Kasumi-1 (cell line): ENCODE measurements at regions not wholly inside any gene's neighbourhood (a gene's known extent, or its start where the extent isn't known, plus 50 kb on each side); places are given as distances from the start of the nearest gene placed in this dataset.
"Not testable (repeated sequence)": the region's sequence is repeated elsewhere in the genome, so short reads cannot be mapped to it uniquely, and the experiment has no call there.

ENCODE experiments used
- DNase-seq, 2 experiments: peaks; one replicate each; lab custom pipeline; 2025; lab: John Stamatoyannopoulos, UW

DNA sequence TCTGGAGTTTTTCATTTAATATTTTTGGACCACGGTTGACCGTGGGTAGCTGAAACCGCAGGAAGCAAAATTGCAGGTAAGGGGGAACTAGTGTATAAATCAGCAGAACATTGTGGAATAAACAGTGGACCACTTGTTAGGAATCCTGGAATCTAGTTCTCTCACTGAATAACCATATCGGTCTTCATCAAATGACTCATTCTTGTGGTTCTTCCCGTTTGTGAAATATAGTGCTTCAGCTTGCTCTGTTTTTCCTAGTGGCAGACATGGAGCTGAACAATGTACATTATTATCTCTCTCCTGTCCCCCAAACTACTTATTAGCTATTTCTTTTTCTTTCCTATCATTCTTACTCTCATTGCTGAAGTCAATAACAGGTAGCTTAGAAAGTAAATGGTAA is 61.9 kb downstream of the HSPA13 start:
- DNase-seq = peak; percentile 49 to 66

DNA sequence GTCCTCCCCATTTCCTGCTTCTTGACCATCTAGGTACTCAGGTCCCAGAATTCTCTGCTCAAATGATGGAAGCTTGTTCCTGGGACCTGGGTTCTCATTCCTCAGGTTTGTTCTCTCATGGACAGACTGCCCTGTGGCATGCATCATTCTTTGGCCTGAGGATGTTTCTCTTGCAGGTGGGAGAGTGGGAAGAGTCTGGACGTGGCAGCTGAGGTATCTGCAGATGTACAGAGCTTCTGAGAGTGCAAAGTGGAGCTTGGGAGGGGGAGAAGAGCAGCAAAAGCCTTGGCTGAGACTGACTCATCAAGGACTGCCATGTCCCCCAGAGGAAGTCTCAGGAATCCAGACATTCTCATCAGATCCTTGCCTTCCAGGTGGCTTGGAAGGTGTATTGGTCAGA is 63.1 kb downstream of the HSPA13 start:
- no peak for DNase-seq

DNA sequence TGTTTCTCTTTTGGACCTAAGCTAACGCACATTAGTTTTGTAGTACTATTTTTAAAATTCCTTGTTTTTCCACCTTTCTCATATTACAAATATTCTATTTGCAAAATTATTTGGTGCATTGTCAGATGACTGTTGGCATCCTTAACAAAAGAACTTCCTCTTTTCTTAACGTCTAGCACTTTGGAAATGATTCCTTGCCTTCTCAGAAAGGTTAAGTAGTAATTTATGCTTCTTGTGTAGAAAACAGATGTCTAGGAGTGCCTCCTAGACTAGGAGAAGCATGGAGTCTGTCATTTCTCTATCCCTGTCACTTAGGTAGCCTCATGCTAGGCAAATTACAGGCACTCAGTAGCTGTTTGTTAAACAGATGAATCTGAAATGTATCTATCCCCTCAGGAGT is 64.4 kb downstream of the HSPA13 start:
- peak; percentile 58 to 78 for DNase-seq

DNA sequence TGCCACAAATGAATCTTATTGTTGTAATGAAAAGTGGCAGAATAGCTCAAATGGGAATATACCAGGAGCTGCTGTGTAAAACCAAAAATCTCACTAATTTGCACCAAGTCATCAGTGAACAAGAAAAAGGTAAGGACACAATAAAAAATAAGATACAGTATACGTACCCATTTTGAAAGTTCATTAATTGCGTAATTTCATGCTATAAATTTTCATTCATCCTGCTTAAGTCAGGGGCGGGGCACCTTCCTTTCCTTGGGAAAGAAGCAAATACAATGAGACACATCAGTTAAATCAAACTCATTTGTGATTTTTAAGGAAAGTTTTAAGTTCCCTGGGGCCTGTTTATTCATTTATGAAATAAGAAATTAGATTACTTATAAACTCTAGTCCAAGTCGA is 65.4 kb downstream of the HSPA13 start:
- DNase-seq = no peak

DNA sequence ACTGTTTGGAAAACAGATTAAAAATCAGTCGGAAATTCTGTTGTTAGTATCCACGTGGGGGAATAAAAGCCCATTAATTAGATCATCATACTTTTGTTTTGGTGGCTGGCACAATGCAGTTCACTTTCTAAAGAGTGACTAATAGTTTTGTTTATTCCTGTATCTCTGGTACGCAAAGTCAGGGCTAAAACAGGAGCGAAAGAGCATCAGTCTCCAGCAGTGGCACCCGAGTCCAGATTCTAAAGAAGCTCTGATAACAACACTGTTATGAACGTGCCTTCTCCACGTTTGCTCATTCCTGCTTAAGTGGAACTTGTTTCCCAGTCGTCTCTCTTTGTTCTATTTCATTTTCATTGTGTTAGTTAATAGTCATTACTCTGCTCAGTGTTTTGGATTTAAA is 69.6 kb downstream of the HSPA13 start:
- no peak for DNase-seq

DNA sequence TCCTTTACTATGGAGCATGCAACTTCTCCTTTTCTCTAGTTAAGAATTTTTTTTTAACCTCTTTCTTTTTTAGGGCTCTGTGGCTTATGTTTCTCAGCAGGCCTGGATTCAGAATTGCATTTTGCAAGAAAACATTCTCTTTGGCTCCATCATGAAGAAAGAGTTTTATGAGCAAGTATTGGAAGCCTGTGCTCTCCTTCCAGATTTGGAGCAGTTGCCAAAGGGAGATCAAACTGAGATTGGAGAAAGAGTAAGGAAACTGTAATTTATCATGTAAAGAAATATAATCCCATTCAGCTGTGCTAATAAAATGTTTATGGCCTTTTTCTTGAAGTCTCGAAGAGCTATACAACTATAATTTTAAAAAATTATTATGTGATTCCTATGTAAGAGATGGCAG is 70.1 kb downstream of the HSPA13 start:
- DNase-seq = peak; percentile 72 to 74

DNA sequence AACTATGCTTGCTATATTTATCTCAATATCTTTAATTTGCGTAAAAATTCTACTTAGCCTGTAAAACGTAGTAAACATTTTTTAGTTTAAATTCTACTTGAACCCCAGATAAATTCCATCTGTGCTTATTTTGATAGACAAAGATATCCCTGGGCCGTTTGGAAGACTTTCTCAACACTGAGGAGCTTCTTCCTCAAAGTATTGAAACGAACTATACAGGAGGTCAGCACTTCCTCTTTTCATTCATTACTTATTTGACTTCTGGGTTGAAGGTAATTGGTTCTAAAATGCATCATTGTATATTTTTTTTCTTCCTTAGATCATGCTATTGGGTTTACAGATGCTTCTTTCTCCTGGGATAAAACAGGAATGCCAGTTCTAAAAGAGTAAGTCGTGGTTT is 74.7 kb downstream of the HSPA13 start:
- peak; percentile 66 to 88 for DNase-seq

DNA sequence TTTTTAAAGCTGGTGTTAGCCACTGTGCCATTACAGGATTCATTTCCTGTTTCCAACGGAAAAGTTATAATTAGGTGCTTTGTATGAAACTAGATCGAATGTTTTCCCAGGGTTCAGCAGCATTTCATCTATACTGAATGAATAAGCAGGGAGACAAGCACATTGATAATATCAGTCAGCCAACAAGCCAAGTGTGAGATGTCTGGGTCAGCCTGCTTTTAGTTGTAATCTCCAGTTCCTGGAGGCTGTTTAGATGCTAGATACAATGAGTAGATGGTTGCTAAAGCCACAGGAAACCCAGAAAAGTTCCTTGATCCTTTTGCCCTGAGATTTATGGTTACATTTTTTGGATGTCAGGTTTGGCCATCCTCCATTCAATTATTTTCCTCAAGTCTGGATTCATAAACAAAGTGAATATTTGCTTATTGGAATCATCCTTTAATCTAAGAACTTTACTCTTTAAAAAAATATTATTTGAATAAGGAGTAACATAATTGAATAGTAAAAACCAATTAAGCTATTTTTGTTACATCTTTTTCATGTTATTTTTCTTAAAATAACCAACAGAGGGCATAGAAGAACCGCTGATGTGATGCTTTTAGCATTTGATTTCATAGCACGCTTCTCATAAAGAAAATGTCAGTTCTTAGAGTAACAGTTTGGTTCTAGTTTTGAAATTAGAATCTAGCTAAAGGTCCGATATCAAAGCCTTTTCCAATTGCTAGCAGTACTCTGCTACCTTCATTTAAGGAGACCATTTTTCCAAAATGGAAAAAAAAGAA is 76.6 kb downstream of the HSPA13 start:
- DNase-seq = peak; percentile 36 to 57

DNA sequence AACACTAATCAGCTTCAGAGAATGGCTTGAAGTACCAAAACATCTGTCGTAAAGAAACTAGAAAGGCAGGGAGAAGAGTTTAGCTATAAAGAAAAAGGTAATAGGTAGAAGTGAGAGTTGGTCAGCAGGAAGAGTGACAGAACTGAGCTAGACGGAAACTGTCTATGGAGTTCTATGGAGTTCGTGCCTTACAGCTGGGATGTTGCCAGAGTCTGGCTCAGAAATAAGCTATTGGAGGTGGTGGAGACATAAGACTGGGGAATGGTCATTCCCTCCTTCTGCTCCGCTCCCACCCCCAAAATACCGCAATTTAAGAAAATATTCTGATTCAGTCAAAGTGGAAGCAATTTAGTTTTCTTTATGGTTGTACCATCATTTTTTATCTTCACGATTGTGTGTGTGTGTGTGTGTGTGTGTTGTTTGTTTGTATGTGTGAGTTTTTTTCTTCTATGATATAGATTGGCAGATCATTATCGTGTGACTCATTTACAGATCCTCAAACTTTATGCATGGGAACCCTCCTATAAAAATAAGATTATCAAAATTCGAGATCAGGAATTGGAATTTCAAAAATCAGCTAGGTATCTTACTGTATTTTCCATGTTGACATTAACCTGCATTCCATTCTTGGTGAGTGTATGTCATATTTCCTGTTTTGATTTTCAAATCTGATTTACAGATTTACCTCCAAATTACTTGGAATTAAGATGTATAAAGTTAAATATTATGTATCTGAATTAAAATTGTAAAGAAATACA is 79.0 kb downstream of the HSPA13 start:
- no peak for DNase-seq

DNA sequence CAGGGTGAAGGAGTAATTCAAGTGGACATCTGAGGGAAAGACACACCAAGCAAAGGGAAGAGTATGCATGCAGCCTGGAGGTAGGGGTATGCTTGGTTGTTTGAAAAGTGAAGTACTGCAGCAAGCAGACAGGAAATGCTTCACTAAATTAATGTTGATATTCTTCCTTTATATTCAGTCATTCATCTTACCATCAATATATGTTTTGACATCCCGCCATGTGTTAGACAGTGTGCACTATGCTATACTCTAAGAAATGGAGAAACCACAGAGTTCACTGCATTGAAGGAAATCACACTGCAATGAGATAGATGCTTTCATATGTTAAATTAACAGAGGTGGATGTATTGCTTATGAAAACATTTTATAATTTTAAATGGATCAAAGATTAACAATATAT is 82.9 kb downstream of the HSPA13 start:
- DNase-seq = no peak

DNA sequence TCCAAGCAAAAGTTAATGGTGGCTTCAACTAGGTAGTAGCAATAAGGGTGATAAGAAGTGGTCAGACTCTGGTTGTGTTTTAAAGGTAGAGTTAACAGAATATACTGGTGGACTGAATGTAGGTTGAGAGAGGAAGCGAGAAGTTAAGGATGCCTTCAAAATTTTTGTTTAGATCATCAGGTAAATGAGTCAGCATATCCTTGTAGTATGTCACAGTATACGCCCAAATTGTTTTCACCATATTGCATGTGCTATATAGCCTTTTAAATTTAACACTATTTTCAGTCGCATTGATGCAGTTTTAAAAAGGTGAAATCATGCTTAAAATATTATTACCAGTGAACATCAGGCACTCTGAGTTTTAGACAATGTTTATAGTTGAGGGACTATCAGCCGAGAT is 74.6 kb downstream of the RBM11 start:
- no peak for DNase-seq

DNA sequence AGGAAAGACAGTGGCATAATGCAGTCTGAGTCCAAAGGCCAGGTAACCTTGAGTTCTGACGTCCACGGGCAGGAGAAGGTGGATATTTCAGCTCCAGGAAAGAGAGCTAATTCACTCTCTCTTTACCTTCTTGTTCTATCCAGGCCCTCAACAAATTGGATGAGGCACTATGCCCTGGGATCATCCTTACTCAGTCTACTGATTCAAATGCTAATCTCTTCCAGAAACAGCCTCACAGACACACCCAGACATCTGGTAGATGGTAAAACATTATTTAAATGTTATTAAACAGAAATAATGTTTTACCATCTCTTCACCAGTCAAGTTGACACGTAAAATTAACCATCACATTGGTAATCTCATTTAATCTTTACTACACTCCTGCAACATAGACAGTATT is 73.0 kb downstream of the RBM11 start:
- no peak for DNase-seq

DNA sequence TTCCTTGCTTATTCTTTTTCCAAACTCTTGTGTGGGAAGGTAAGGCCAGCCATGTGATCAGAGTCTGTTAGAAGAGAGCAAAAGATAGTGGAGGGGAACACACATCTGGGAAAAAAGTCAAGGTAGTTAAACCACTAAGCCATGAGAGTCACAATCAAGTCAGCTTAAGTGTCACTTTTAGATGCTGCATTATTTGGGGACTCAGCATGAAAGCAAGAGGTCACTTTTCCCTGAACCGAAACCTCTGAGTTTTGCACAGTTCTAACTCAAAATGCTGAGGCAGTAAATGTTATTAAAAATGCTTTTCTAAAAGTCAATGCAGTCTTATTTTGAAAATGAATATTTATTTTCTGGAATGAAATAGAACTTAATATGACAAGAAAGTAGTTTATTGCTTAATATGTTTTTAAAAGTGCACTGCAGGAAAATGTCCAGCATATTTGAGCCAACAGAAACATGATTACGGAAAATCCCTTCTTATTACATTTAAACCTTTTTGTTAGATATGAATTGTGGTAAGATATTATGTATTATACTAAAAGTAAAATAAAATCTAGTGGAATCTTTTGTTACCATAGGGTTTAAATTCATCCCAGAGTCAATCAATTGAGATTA is 69.3 kb downstream of the RBM11 start:
- DNase-seq = no peak

DNA sequence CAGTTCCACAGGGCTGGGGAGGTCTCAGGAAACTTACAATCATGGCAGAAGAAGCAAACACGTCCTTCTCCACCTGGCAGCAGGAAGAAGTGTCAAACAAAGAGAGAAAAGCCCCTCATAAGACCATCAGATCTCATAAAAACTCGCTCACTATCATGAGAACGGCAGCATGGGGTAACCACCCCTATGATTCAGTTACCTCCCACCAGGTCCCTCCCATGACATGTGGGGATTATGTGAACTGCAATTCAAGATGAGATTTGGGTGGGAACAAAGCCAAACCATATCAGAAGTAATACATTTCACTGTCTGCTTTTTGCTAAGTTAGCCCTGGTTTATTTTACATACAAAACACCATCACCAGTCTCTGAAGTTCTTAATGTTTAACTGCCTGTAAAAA is 68.5 kb downstream of the RBM11 start:
- no peak for DNase-seq

DNA sequence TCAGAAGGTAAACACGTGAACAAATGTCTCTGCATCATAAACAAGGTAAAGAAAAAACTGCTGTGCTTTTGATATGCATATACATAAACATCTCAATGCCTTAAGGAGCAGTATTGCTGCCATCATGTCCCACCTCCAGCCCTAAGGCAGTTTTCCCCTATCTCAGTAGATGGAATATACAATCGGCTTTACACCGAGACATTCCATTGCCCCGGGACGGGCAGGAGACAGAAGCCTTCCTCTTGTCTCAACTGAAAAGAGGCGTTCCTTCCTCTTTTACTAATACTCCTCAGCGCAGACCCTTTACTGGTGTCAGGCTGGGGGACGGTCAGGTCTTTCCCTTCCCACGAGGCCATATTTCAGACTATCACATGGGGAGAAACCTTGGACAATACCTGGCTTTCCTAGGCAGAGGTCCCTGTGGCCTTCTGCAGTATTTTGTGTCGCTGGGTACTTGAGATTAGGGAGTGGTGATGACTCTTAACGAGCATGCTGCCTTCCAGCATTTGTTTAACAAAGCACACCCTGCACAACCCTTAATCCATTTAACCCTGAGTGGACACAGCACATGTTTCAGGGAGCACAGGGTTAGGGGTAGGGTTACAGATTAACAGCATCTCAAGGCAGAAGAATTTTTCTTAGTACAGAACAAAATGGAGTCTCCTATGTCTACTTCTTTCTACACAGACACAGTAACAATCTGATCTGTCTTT is 65.4 kb downstream of the RBM11 start:
- DNase-seq = not testable (repeated sequence)
